HEK293 (cell line): ENCODE measurements at regions not wholly inside any gene's neighbourhood (a gene's known extent, or its start where the extent isn't known, plus 50 kb on each side); places are given as distances from the start of the nearest gene placed in this dataset.

Experiments used
- CTCF ChIA-PET: fragments of 350-600 bp; formaldehyde crosslinking; extraction: SDS; loops from one replicate; lab custom pipeline; 2021; ENCODE audit warnings: antibody characterized with exemption; lab: Yijun Ruan, JAX
- POLR2A ChIA-PET: fragments of 300-600 bp; formaldehyde crosslinking; extraction: SDS; loops from one replicate; lab custom pipeline; 2020; ENCODE audit warnings: antibody characterized with exemption, inconsistent platforms; lab: Yijun Ruan, JAX
- H3K27ac ChIP-seq: fragments of 200-500 bp; sonication (Bioruptor generic); 2 replicates; pipeline ENCODE4 v1.5.1; 2014; ENCODE audit warnings: low read depth, low read length, control low read depth, inconsistent platforms; ENCODE audit errors: extremely low read depth
- H3K36me3 ChIP-seq, 2 experiments: fragments of 200-500 bp in 1 of 2; sonication (Bioruptor generic) in 1 of 2; 1 replicate in 1 of 2; 2 replicates in 1 of 2; pipeline ENCODE4 v1.5.1; 2014 to 2017; ENCODE audit warnings: inconsistent platforms in 2 of 2, low read length in 2 of 2; ENCODE audit not compliant: control insufficient read depth in 2 of 2, insufficient read depth in 1 of 2
- H3K4me1 ChIP-seq: fragments of 200-500 bp; sonication (Bioruptor generic); 2 replicates; pipeline ENCODE4 v1.5.1; 2014; ENCODE audit warnings: mild to moderate bottlenecking, low read length, inconsistent platforms; ENCODE audit not compliant: control insufficient read depth, insufficient read depth
- H3K4me3 ChIP-seq: 2 replicates; pipeline ENCODE4 v1.5.1; 2011; ENCODE audit warnings: low read depth, mild to moderate bottlenecking, control low read depth, low read length, moderate library complexity
- H3K9me3 ChIP-seq: fragments of 200-500 bp; sonication (Bioruptor generic); 2 replicates; pipeline ENCODE4 v1.5.1; 2014; ENCODE audit warnings: low read depth, low read length, inconsistent platforms; ENCODE audit not compliant: control insufficient read depth, insufficient read depth
- AEBP2 ChIP-seq: fragments of 450-650 bp; formaldehyde crosslinking; IDR thresholded peaks from 2 replicates; pipeline ENCODE4 v1.5.1; 2016; ENCODE audit warnings: missing biosample characterization, missing genetic modification characterization, borderline replicate concordance
- ATF2 ChIP-seq: fragments of 450-650 bp; formaldehyde crosslinking; IDR thresholded peaks from 2 replicates; pipeline ENCODE4 v1.5.1; 2016; ENCODE audit warnings: missing biosample characterization, missing genetic modification characterization, low read depth
- BCL6B ChIP-seq: fragments of 450-650 bp; formaldehyde crosslinking; IDR thresholded peaks from 2 replicates; pipeline ENCODE4 v1.5.1; 2017; ENCODE audit warnings: missing biosample characterization, missing genetic modification characterization
- GLIS2 ChIP-seq: fragments of 450-650 bp; formaldehyde crosslinking; IDR thresholded peaks from 2 replicates; pipeline ENCODE4 v1.5.1; 2016; ENCODE audit warnings: missing biosample characterization, missing genetic modification characterization
- MEIS1 ChIP-seq: sonication (generic); formaldehyde crosslinking; IDR thresholded peaks from 2 replicates; pipeline ENCODE4 v1.8.1; 2022; ENCODE audit warnings: missing genetic modification reagents, mild to moderate bottlenecking, borderline replicate concordance
- SP2 ChIP-seq: fragments of 450-650 bp; formaldehyde crosslinking; IDR thresholded peaks from 2 replicates; pipeline ENCODE4 v1.5.1; 2016; ENCODE audit warnings: missing biosample characterization, missing genetic modification characterization
- ZBTB20 ChIP-seq: fragments of 450-650 bp; formaldehyde crosslinking; IDR thresholded peaks from 2 replicates; pipeline ENCODE4 v1.5.1; 2016; ENCODE audit warnings: missing biosample characterization, missing genetic modification characterization
- ZBTB44 ChIP-seq: fragments of 450-650 bp; IDR thresholded peaks from 2 replicates; pipeline ENCODE4 v1.5.1; 2018; ENCODE audit warnings: missing biosample characterization, mild to moderate bottlenecking, missing genetic modification characterization
- ZBTB6 ChIP-seq: fragments of 450-650 bp; formaldehyde crosslinking; IDR thresholded peaks from 2 replicates; pipeline ENCODE4 v1.5.1; 2017; ENCODE audit warnings: missing biosample characterization, missing genetic modification characterization
- ZNF112 ChIP-seq: fragments of 450-650 bp; formaldehyde crosslinking; IDR thresholded peaks from 2 replicates; pipeline ENCODE4 v1.5.0; 2017; ENCODE audit warnings: missing biosample characterization, missing genetic modification characterization
- ZNF26 ChIP-seq: fragments of 450-650 bp; formaldehyde crosslinking; IDR thresholded peaks from 2 replicates; pipeline ENCODE4 v1.5.1; 2016; ENCODE audit warnings: missing biosample characterization, missing genetic modification characterization
- ZNF488 ChIP-seq: fragments of 450-650 bp; formaldehyde crosslinking; IDR thresholded peaks from 2 replicates; pipeline ENCODE4 v1.5.1; 2016; ENCODE audit warnings: missing biosample characterization, missing genetic modification characterization
- ZNF529 ChIP-seq: fragments of 450-650 bp; formaldehyde crosslinking; IDR thresholded peaks from 2 replicates; pipeline ENCODE4 v1.5.1; 2017; ENCODE audit warnings: missing genetic modification characterization, missing biosample characterization; ENCODE audit not compliant: insufficient replicate concordance
- ZNF555 ChIP-seq: fragments of 450-650 bp; formaldehyde crosslinking; conservative IDR thresholded peaks from 2 replicates; pipeline ENCODE4 v1.5.1; 2017; ENCODE audit warnings: missing biosample characterization, mild to moderate bottlenecking, missing genetic modification characterization, inconsistent platforms
- ZNF585B ChIP-seq: fragments of 450-650 bp; formaldehyde crosslinking; IDR thresholded peaks from 2 replicates; pipeline ENCODE4 v1.5.1; 2016; ENCODE audit warnings: missing biosample characterization, missing genetic modification characterization
- ZNF623 ChIP-seq: fragments of 450-650 bp; formaldehyde crosslinking; IDR thresholded peaks from 2 replicates; pipeline ENCODE4 v1.5.1; 2016; ENCODE audit warnings: missing biosample characterization, missing genetic modification characterization
- ZNF654 ChIP-seq: fragments of 450-650 bp; formaldehyde crosslinking; IDR thresholded peaks from 2 replicates; pipeline ENCODE4 v1.5.1; 2016; ENCODE audit warnings: low read depth, missing biosample characterization, missing genetic modification characterization
- ZNF658 ChIP-seq: fragments of 450-650 bp; formaldehyde crosslinking; IDR thresholded peaks from 2 replicates; pipeline ENCODE4; 2016; ENCODE audit warnings: missing biosample characterization, missing genetic modification characterization
- ZNF664 ChIP-seq: fragments of 450-650 bp; formaldehyde crosslinking; IDR thresholded peaks from 2 replicates; pipeline ENCODE4 v1.5.1; 2016; ENCODE audit warnings: missing biosample characterization, missing genetic modification characterization
- ZNF776 ChIP-seq: fragments of 450-650 bp; formaldehyde crosslinking; IDR thresholded peaks from 2 replicates; pipeline ENCODE4 v1.5.0; 2017; ENCODE audit warnings: missing biosample characterization, missing genetic modification characterization, borderline replicate concordance
- ZSCAN16 ChIP-seq: fragments of 450-650 bp; formaldehyde crosslinking; IDR thresholded peaks from 2 replicates; pipeline ENCODE4 v1.5.1; 2016; ENCODE audit warnings: missing biosample characterization, missing genetic modification characterization

- TF ChIP-seq ZBTB6 (tag by site-specific recombination) (no peak), GLIS2 (tag by site-specific recombination) (no peak), ZNF488 (no peak), ZNF658 (tag by site-specific recombination) (no peak)
Measured at GRCh38 chr4:96776920-96777527, 937.1 kb downstream of the PDHA2 start (continued).

GRCh38 chr4:96784336-96784735, 944.4 kb downstream of the PDHA2 start:
- Histone ChIP-seq H3K4me1 (no peaks in the 10 kb centered on the region), H3K9me3 (no peaks in the 10 kb centered on the region), H3K27ac (no peak overlapping the region), H3K36me3 (no peaks in the 10 kb centered on the region), H3K4me3 (no peak overlapping the region)
- no peak for TF ChIP-seq ZNF585B (tag by site-specific recombination)
- TF ChIP-seq ZBTB44 (tag by site-specific recombination), result no peak
- TF ChIP-seq ZNF555 (tag by site-specific recombination), result no peak
- TF ChIP-seq ZBTB20 (tag by site-specific recombination), result no peak
- no peak for TF ChIP-seq SP2
- no peak for TF ChIP-seq ATF2 (tag by site-specific recombination)
- TF ChIP-seq ZNF26 (tag by site-specific recombination), result no peak
- no peak for TF ChIP-seq AEBP2 (tag by site-specific recombination)
- no peak for TF ChIP-seq ZNF112 (tag by site-specific recombination)
- no peak for TF ChIP-seq ZNF654
- no peak for TF ChIP-seq ZSCAN16
- TF ChIP-seq MEIS1 (CRISPR knock-in tag), result no peak
- TF ChIP-seq ZNF776 (tag by site-specific recombination), result no peak
- TF ChIP-seq BCL6B (tag by site-specific recombination), result no peak
- TF ChIP-seq ZNF664, result no peak
- TF ChIP-seq ZNF529 (tag by site-specific recombination), result no peak
- no peak for TF ChIP-seq ZNF623 (tag by site-specific recombination)
- POLR2A ChIA-PET, result no interaction called here
- CTCF ChIA-PET, result no interaction called here
